ENCODE measurements at regions not wholly inside any gene's neighbourhood (a gene's known extent, or its start where the extent isn't known, plus 50 kb on each side); places are given as distances from the start of the nearest gene placed in this dataset.

DNA sequence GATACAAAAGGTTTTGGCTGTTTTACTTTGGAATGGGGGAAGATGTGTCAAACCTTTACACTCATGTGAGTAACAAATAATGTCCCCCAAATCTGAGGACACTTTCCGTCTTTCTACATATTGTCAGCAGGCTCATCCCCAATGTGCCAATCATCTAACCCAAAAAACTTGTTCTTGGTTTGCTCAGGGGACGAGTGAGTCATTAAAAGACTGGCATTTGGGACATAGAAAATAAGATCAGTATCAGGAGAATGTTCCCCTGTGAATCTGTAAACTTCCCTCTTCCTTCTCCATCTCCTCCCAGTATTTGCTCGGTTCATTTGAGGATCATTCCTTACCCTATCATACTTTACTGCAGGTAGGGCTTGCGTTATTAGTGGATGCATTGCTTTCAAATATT is 194.1 kb upstream of the RUNX1 start:
- TF ChIP-seq EZH2 (IDR thresholded peaks at IDR 0.05; ENCODE audit: insufficient read depth, poor library complexity, severe bottlenecking) (no peak), EZH2phosphoT487 (IDR thresholded peaks at IDR 0.05; ENCODE audit: insufficient read depth, low read depth) (no peak)
